Hepatocyte (in vitro differentiated cells): ENCODE measurements at regions not wholly inside any gene's neighbourhood (a gene's known extent, or its start where the extent isn't known, plus 50 kb on each side); places are given as distances from the start of the nearest gene placed in this dataset.

Experiments used
- DNase-seq: peaks from one replicate; pipeline ENCODE4 v3.0.0-alpha.2; 2016; ENCODE audit warnings: low spot score
- H2AFZ ChIP-seq: fragments of 200-600 bp; sonication (generic); 2 replicates; pipeline ENCODE4 v1.6.0; 2016; ENCODE audit warnings: antibody characterized with exemption, mild to moderate bottlenecking
- H3K27ac ChIP-seq: fragments of 200-600 bp; sonication (generic); 2 replicates; pipeline ENCODE4 v1.5.1; 2016; ENCODE audit warnings: mild to moderate bottlenecking
- H3K27me3 ChIP-seq: fragments of 200-600 bp; sonication (generic); 2 replicates; pipeline ENCODE4 v1.6.1; 2016
- H3K36me3 ChIP-seq: fragments of 200-600 bp; sonication (generic); replicated peaks from 2 replicates; pipeline ENCODE4 v1.5.1; 2016; ENCODE audit warnings: low read depth; ENCODE audit not compliant: insufficient read depth
- H3K4me1 ChIP-seq: fragments of 200-600 bp; sonication (generic); 2 replicates; pipeline ENCODE4 v1.5.1; 2016; ENCODE audit warnings: mild to moderate bottlenecking, moderate library complexity; ENCODE audit not compliant: insufficient read depth
- H3K4me2 ChIP-seq: fragments of 200-600 bp; sonication (generic); 2 replicates; pipeline ENCODE4 v1.6.0; 2016
- H3K4me3 ChIP-seq: fragments of 200-600 bp; sonication (generic); 2 replicates; pipeline ENCODE4 v1.5.1; 2016; ENCODE audit warnings: mild to moderate bottlenecking
- H3K79me2 ChIP-seq: fragments of 200-600 bp; sonication (generic); 2 replicates; pipeline ENCODE4 v1.6.0; 2017; ENCODE audit warnings: mild to moderate bottlenecking
- H3K9me2 ChIP-seq: fragments of 200-600 bp; sonication (generic); replicated peaks from 2 replicates; pipeline ENCODE4 v1.6.0; 2017; ENCODE audit warnings: mild to moderate bottlenecking; ENCODE audit not compliant: insufficient read depth
- H3K9me3 ChIP-seq: fragments of 200-600 bp; sonication (generic); 2 replicates; pipeline ENCODE4 v1.5.1; 2016; ENCODE audit warnings: low read depth, mild to moderate bottlenecking
- H4K20me1 ChIP-seq: fragments of 200-600 bp; sonication (generic); 2 replicates; pipeline ENCODE4 v1.6.0; 2016; ENCODE audit warnings: mild to moderate bottlenecking; ENCODE audit not compliant: insufficient read depth, poor library complexity, severe bottlenecking
- EZH2 ChIP-seq: fragments of 200-600 bp; sonication (generic); IDR thresholded peaks from 2 replicates; pipeline ENCODE4 v1.6.1; 2016; ENCODE audit warnings: antibody characterized with exemption, mild to moderate bottlenecking, borderline replicate concordance
- EZH2phosphoT487 ChIP-seq: fragments of 200-600 bp; sonication (generic); IDR thresholded peaks from one replicate; pipeline ENCODE4 v1.6.1; 2018; ENCODE audit warnings: antibody characterized with exemption, mild to moderate bottlenecking, low read depth, moderate library complexity; ENCODE audit not compliant: unreplicated experiment, severe bottlenecking
- WGBS: methylation state at CpG from one replicate; pipeline ENCODE4 v1.1.6; 2016; ENCODE audit warnings: low lambda C conversion rate; ENCODE audit errors: missing lambda C conversion rate; 5-methylcytosine and 5-hydroxymethylcytosine counted together
- TF ChIP-seq, protein P1 (sequence below): fragments of 200-600 bp; sonication (generic); IDR thresholded peaks from 2 replicates; pipeline ENCODE4 v1.5.1; 2016; ENCODE audit warnings: antibody characterized with exemption, mild to moderate bottlenecking; ENCODE audit not compliant: poor library complexity

DNA sequence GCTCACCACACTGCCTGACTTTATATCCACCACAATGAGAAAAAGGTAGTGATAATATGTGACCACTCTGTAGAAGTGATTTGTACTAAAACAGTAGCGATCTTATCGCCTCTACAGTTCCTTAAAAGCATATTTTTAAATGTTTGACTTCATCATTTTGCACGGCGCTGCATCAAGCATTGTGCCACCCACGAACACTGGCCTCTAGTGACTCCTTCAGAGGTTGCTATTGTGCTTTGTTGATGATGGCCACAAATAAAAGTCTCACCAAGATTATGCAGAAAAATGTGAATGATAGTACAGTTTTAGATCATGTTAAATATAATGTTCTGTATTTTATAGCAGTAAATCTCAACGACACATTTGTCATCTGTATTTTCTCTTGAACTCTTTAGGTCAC is 186.5 kb upstream of the NCAM2 start:
- no peaks in the 10 kb centered on the region for H3K27me3 ChIP-seq
- H4K20me1 ChIP-seq = no peaks in the 10 kb centered on the region
- DNase-seq = no peak
- no peaks in the 10 kb centered on the region for H3K36me3 ChIP-seq
- no peak overlapping the region for H3K27ac ChIP-seq
- WGBS = 89% methylated on average over 6 of the region's 6 CpGs
- no peaks in the 10 kb centered on the region for H3K9me3 ChIP-seq
- TF ChIP-seq, protein P1, sequence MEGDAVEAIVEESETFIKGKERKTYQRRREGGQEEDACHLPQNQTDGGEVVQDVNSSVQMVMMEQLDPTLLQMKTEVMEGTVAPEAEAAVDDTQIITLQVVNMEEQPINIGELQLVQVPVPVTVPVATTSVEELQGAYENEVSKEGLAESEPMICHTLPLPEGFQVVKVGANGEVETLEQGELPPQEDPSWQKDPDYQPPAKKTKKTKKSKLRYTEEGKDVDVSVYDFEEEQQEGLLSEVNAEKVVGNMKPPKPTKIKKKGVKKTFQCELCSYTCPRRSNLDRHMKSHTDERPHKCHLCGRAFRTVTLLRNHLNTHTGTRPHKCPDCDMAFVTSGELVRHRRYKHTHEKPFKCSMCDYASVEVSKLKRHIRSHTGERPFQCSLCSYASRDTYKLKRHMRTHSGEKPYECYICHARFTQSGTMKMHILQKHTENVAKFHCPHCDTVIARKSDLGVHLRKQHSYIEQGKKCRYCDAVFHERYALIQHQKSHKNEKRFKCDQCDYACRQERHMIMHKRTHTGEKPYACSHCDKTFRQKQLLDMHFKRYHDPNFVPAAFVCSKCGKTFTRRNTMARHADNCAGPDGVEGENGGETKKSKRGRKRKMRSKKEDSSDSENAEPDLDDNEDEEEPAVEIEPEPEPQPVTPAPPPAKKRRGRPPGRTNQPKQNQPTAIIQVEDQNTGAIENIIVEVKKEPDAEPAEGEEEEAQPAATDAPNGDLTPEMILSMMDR = no peak
- TF ChIP-seq EZH2phosphoT487 (no peak), EZH2 (no peak)
- H2AFZ ChIP-seq = no peak overlapping the region
- no peak overlapping the region for H3K4me3 ChIP-seq
- no peaks in the 10 kb centered on the region for H3K4me1 ChIP-seq
- no peak overlapping the region for H3K4me2 ChIP-seq
- H3K79me2 ChIP-seq = no peaks in the 10 kb centered on the region
- no peaks in the 10 kb centered on the region for H3K9me2 ChIP-seq

GRCh38 chr21:20814090-20814489 is 184.1 kb upstream of the NCAM2 start:
- no peaks in the 10 kb centered on the region for H3K79me2 ChIP-seq
- no peaks in the 10 kb centered on the region for H3K27me3 ChIP-seq
- TF ChIP-seq EZH2 (no peak), EZH2phosphoT487 (no peak)
- TF ChIP-seq, protein P1 = no peak

GRCh38 chr21:20822666-20823065 is 175.5 kb upstream of the NCAM2 start:
- Histone ChIP-seq H3K4me2 (no peak overlapping the region), H3K79me2 (no peaks in the 10 kb centered on the region), H3K4me3 (no peak overlapping the region), H4K20me1 (no peaks in the 10 kb centered on the region), H3K9me2 (no peaks in the 10 kb centered on the region), H3K27me3 (no peaks in the 10 kb centered on the region), H3K4me1 (no peaks in the 10 kb centered on the region), H3K36me3 (no peaks in the 10 kb centered on the region), H3K27ac (no peak overlapping the region), H2AFZ (no peak overlapping the region), H3K9me3 (no peaks in the 10 kb centered on the region)
- no peak for DNase-seq
- TF ChIP-seq EZH2 (no peak), EZH2phosphoT487 (no peak)
- TF ChIP-seq, protein P1 = no peak
- WGBS = 57% methylated on average over 2 of the region's 2 CpGs

More at GRCh38 chr21:20814090-20814489, 184.1 kb upstream of the NCAM2 start:
- no peak overlapping the region for H3K4me2 ChIP-seq
- no peak overlapping the region for H2AFZ ChIP-seq
- H4K20me1 ChIP-seq = no peaks in the 10 kb centered on the region
- no peaks in the 10 kb centered on the region for H3K4me1 ChIP-seq
- no peaks in the 10 kb centered on the region for H3K9me3 ChIP-seq
- no peak overlapping the region for H3K4me3 ChIP-seq
- no peak overlapping the region for H3K27ac ChIP-seq
- DNase-seq = no peak
- H3K36me3 ChIP-seq = no peaks in the 10 kb centered on the region
- H3K9me2 ChIP-seq = no peaks in the 10 kb centered on the region
- 79% methylated on average over 1 of the region's 1 CpG for WGBS

DNA sequence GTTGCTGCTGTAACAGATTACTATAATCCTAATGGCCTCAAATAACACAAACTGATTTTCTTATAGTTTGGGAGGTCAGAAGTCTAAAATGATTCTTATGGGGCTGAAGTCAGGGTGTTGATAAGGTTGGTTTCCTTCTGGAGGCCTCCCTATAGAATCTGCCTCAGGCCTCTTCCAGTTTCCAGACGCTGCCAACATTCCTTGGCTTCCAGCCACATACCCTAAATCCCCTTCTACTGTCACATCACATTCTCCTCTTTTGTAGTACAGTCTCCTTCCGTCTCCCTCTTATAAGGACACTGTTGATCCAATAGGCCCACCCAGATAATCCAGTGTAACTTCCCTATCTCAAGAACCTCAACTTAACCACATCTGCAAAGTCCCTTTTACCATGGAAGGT is 145.3 kb upstream of the NCAM2 start:
- Histone ChIP-seq H3K4me3 (no peak overlapping the region), H3K4me1 (no peaks in the 10 kb centered on the region), H3K79me2 (no peaks in the 10 kb centered on the region), H2AFZ (no peak overlapping the region), H3K36me3 (no peaks in the 10 kb centered on the region), H3K9me3 (no peaks in the 10 kb centered on the region), H3K9me2 (no peaks in the 10 kb centered on the region), H4K20me1 (no peaks in the 10 kb centered on the region), H3K27ac (no peak overlapping the region), H3K27me3 (no peaks in the 10 kb centered on the region), H3K4me2 (no peak overlapping the region)
- TF ChIP-seq EZH2phosphoT487 (no peak), EZH2 (no peak)
- TF ChIP-seq, protein P1 = no peak
- WGBS = 70% methylated on average over 2 of the region's 2 CpGs
- no peak for DNase-seq
